H9 (cell line): ENCODE measurements at regions not wholly inside any gene's neighbourhood (a gene's known extent, or its start where the extent isn't known, plus 50 kb on each side); places are given as distances from the start of the nearest gene placed in this dataset.

Experiments used
- DNase-seq: peaks from one replicate; pipeline ENCODE4 v3.0.0-alpha.2; 2017
- H2AFZ ChIP-seq: one replicate; pipeline ENCODE4 v1.6.1; 2013; ENCODE audit warnings: mild to moderate bottlenecking, low read length, control low read depth, moderate library complexity
- H2AK5ac ChIP-seq: 2 replicates; pipeline ENCODE4 v1.6.1; 2013; ENCODE audit warnings: low read length, control low read depth, mixed read lengths; ENCODE audit not compliant: insufficient read length
- H2BK120ac ChIP-seq: one replicate; pipeline ENCODE4 v1.6.1; 2013; ENCODE audit warnings: low read depth, mild to moderate bottlenecking, low read length, control low read depth, inconsistent platforms; ENCODE audit not compliant: poor library complexity, severe bottlenecking
- H2BK12ac ChIP-seq: 2 replicates; pipeline ENCODE4 v1.6.1; 2013; ENCODE audit warnings: low read length, control low read depth, mixed read lengths, low read depth; ENCODE audit not compliant: insufficient read length
- H2BK15ac ChIP-seq: 2 replicates; pipeline ENCODE4 v1.6.1; 2013; ENCODE audit warnings: low read depth, low read length, control low read depth
- H2BK20ac ChIP-seq: one replicate; pipeline ENCODE4 v1.6.1; 2013; ENCODE audit warnings: low read depth, mild to moderate bottlenecking, low read length, control low read depth, inconsistent platforms; ENCODE audit not compliant: poor library complexity, severe bottlenecking
- H2BK5ac ChIP-seq: 2 replicates; pipeline ENCODE4 v1.6.1; 2013; ENCODE audit warnings: low read length, control low read depth, mixed read lengths; ENCODE audit not compliant: insufficient read length
- H3K14ac ChIP-seq: 2 replicates; pipeline ENCODE4 v1.6.1; 2013; ENCODE audit warnings: low read length, control low read depth; ENCODE audit not compliant: insufficient read depth
- H3K18ac ChIP-seq: 2 replicates; pipeline ENCODE4 v1.6.1; 2013; ENCODE audit warnings: low read depth, mild to moderate bottlenecking, mixed read lengths, low read length, control low read depth; ENCODE audit not compliant: insufficient read length
- H3K23ac ChIP-seq: 2 replicates; pipeline ENCODE4 v1.6.1; 2013; ENCODE audit warnings: low read length, control low read depth, mixed read lengths, low read depth; ENCODE audit not compliant: insufficient read length
- H3K23me2 ChIP-seq: 2 replicates; pipeline ENCODE4 v1.6.1; 2013; ENCODE audit warnings: low read depth, mild to moderate bottlenecking, mixed read lengths, low read length, control low read depth; ENCODE audit not compliant: insufficient read length, poor library complexity, severe bottlenecking
- H3K27ac ChIP-seq: 2 replicates; pipeline ENCODE4 v1.5.1; 2013; ENCODE audit warnings: low read length, control low read depth, mixed read lengths, low read depth; ENCODE audit not compliant: insufficient read length
- H3K27me3 ChIP-seq: 2 replicates; pipeline ENCODE4 v1.6.1; 2013; ENCODE audit warnings: low read length, control low read depth, inconsistent platforms; ENCODE audit not compliant: insufficient read depth
- H3K4ac ChIP-seq: 2 replicates; pipeline ENCODE4 v1.6.1; 2013; ENCODE audit warnings: low read depth, mild to moderate bottlenecking, control low read depth, inconsistent platforms, low read length, moderate library complexity
- H3K4me1 ChIP-seq: 2 replicates; pipeline ENCODE4 v1.6.1; 2013; ENCODE audit warnings: low read length, control low read depth, inconsistent platforms; ENCODE audit not compliant: insufficient read depth
- H3K4me2 ChIP-seq: 2 replicates; pipeline ENCODE4 v1.6.1; 2013; ENCODE audit warnings: low read length, control low read depth, mixed read lengths; ENCODE audit not compliant: insufficient read length, insufficient read depth
- H3K56ac ChIP-seq: 2 replicates; pipeline ENCODE4 v1.6.1; 2013; ENCODE audit warnings: low read depth, mild to moderate bottlenecking, mixed read lengths, low read length, control low read depth; ENCODE audit not compliant: insufficient read length
- H3K79me1 ChIP-seq: 2 replicates; pipeline ENCODE4 v1.6.1; 2013; ENCODE audit warnings: low read depth, mild to moderate bottlenecking, moderate library complexity, low read length, control low read depth, inconsistent platforms; ENCODE audit not compliant: insufficient read depth, poor library complexity, severe bottlenecking
- H3K79me2 ChIP-seq: 2 replicates; pipeline ENCODE4 v1.6.1; 2013; ENCODE audit warnings: low read length, control low read depth, inconsistent platforms; ENCODE audit not compliant: insufficient read depth
- H3K9ac ChIP-seq: 2 replicates; pipeline ENCODE4 v1.6.1; 2013; ENCODE audit warnings: low read length, control low read depth, mixed read lengths; ENCODE audit not compliant: insufficient read length; ENCODE audit errors: extremely low read depth
- H3K9me3 ChIP-seq: one replicate; pipeline ENCODE4 v1.6.1; 2013; ENCODE audit warnings: low read depth, low read length, inconsistent platforms; ENCODE audit not compliant: control insufficient read depth
- H3T11ph ChIP-seq: one replicate; pipeline ENCODE4 v1.6.1; 2013; ENCODE audit warnings: mild to moderate bottlenecking, low read length, control low read depth, inconsistent platforms
- H4K20me1 ChIP-seq: one replicate; pipeline ENCODE4 v1.6.1; 2013; ENCODE audit not compliant: control insufficient read depth, insufficient read length, insufficient read depth
- H4K5ac ChIP-seq: 2 replicates; pipeline ENCODE4 v1.6.1; 2013; ENCODE audit warnings: low read depth, mild to moderate bottlenecking, mixed read lengths, low read length, control low read depth; ENCODE audit not compliant: insufficient read length
- H4K8ac ChIP-seq: replicated peaks from 2 replicates; pipeline ENCODE4 v1.6.1; 2013; ENCODE audit warnings: low read length, control low read depth, mixed read lengths, low read depth; ENCODE audit not compliant: insufficient read length
- H4K91ac ChIP-seq: 2 replicates; pipeline ENCODE4 v1.6.1; 2013; ENCODE audit warnings: low read depth, mild to moderate bottlenecking, moderate library complexity, mixed read lengths, low read length, control low read depth; ENCODE audit not compliant: insufficient read length
- H3K27ac Mint-ChIP-seq, 3 experiments: 2 replicates in 2 of 3; 3 replicates in 1 of 3; pipeline ENCODE4 v1.8.0; 2020 to 2021; ENCODE audit warnings: mixed read lengths in 3 of 3, mild to moderate bottlenecking in 1 of 3, moderate library complexity in 1 of 3
- H3K27me3 Mint-ChIP-seq: 2 replicates; pipeline ENCODE4 v1.8.0; 2021; ENCODE audit warnings: low read depth, mild to moderate bottlenecking, moderate library complexity, mixed read lengths
- H3K36me3 Mint-ChIP-seq, 3 experiments: 2 replicates in 2 of 3; 3 replicates in 1 of 3; pipeline ENCODE4 v1.8.0; 2020 to 2021; ENCODE audit warnings: low read depth in 3 of 3, mixed read lengths in 3 of 3; ENCODE audit not compliant: insufficient read depth in 1 of 3
- H3K4me1 Mint-ChIP-seq, 2 experiments: 2 replicates each; pipeline ENCODE4 v1.8.0; 2020; ENCODE audit warnings: mixed read lengths in 2 of 2
- H3K4me3 Mint-ChIP-seq, 2 experiments: 2 replicates in 1 of 2; 3 replicates in 1 of 2; pipeline ENCODE4 v1.8.0; 2020 to 2021; ENCODE audit warnings: mild to moderate bottlenecking in 2 of 2, mixed read lengths in 2 of 2, moderate library complexity in 1 of 2
- H3K9me3 Mint-ChIP-seq, 2 experiments: 2 replicates in 1 of 2; 3 replicates in 1 of 2; pipeline ENCODE4 v1.8.0; 2020; ENCODE audit warnings: mild to moderate bottlenecking in 2 of 2, mixed read lengths in 2 of 2, moderate library complexity in 1 of 2
- CTCF ChIP-seq: fragments of 200-600 bp; sonication (generic); conservative IDR thresholded peaks from 3 replicates; pipeline ENCODE4 v1.8.0; 2021; ENCODE audit warnings: antibody characterized with exemption, mild to moderate bottlenecking
- WGBS: extraction: QIAGEN DNeasy Blood & Tissue Kit; methylation state at CpG from one replicate; pipeline ENCODE4 v1.1.7; 2013; ENCODE audit warnings: missing lambda C conversion rate, low lambda C conversion rate, mixed read lengths; ENCODE audit not compliant: insufficient read length; ENCODE audit errors: extremely low coverage; 5-methylcytosine and 5-hydroxymethylcytosine counted together

GRCh38 chr10:113480851-113481502, 71.9 kb upstream of the HABP2 start:
- no peak overlapping the region for H3K27ac ChIP-seq
- H3K4me1 Mint-ChIP-seq, result peaks cover 0 to 7% of the 10 kb centered on the region in 2 experiments; a peak in 2 of 4 replicates
- no peak overlapping the region for H3K4me2 ChIP-seq
- H4K5ac ChIP-seq, result no peak overlapping the region
- no peaks in the 10 kb centered on the region for H3K23me2 ChIP-seq
- no peak overlapping the region for H2BK5ac ChIP-seq
- peaks cover 21% of the 10 kb centered on the region for H3K9me3 ChIP-seq
- peaks cover 26 to 35% of the 10 kb centered on the region in 2 experiments for H3K9me3 Mint-ChIP-seq
- H3K9ac ChIP-seq, result no peak overlapping the region
- H2BK15ac ChIP-seq, result no peak overlapping the region
- H3K4me3 Mint-ChIP-seq, result no peak overlapping the region
- H4K8ac ChIP-seq, result no peak overlapping the region
- H3K27me3 Mint-ChIP-seq, result peaks cover 35% of the 10 kb centered on the region
- H2BK12ac ChIP-seq, result no peak overlapping the region
- no peak overlapping the region for H3K27ac Mint-ChIP-seq
- TF ChIP-seq CTCF, result no peak
- H2BK120ac ChIP-seq, result no peak overlapping the region
- no peak overlapping the region for H2BK20ac ChIP-seq
- no peak overlapping the region for H3K18ac ChIP-seq
- DNase-seq, result no peak
- H3K4me1 ChIP-seq, result no peaks in the 10 kb centered on the region
- no peaks in the 10 kb centered on the region for H3K79me1 ChIP-seq
- no peak overlapping the region for H3K23ac ChIP-seq
- peaks cover 5 to 20% (median 14%) of the 10 kb centered on the region in 3 experiments; a peak in 6 of 7 replicates for H3K36me3 Mint-ChIP-seq
- no peak overlapping the region for H3K56ac ChIP-seq
- H3K79me2 ChIP-seq, result no peaks in the 10 kb centered on the region
- H2AFZ ChIP-seq, result no peak overlapping the region
- no peaks in the 10 kb centered on the region for H3K27me3 ChIP-seq
- no peak overlapping the region for H4K91ac ChIP-seq
- WGBS, result no CpG with 5 or more reads among the region's 6 CpGs
- no peak overlapping the region for H3T11ph ChIP-seq
- H4K20me1 ChIP-seq, result no peaks in the 10 kb centered on the region
- no peak overlapping the region for H3K4ac ChIP-seq
- H3K14ac ChIP-seq, result no peak overlapping the region
- no peak overlapping the region for H2AK5ac ChIP-seq
